ENCODE measurements at regions not wholly inside any gene's neighbourhood (a gene's known extent, or its start where the extent isn't known, plus 50 kb on each side); places are given as distances from the start of the nearest gene placed in this dataset.

- DNase-seq (ENCODE audit: low spot score), result no peak
- in situ Hi-C loops (cut with HindIII; ENCODE audit: low sequenced_read_pairs), result no loop called here
Measured at GRCh38 chr3:31166249-31166885, 271.9 kb upstream of the GADL1 start.

- DNase-seq (ENCODE audit: low spot score), result no peak
- in situ Hi-C loops (cut with HindIII; ENCODE audit: low sequenced_read_pairs), result no loop called here
Measured at GRCh38 chr3:31167666-31168065, 273.2 kb upstream of the GADL1 start.

GRCh38 chr3:31170932-31171670, 276.6 kb upstream of the GADL1 start:
- in situ Hi-C loops (cut with HindIII; ENCODE audit: low sequenced_read_pairs), result no loop called here

GRCh38 chr3:31172336-31172735, 277.9 kb upstream of the GADL1 start:
- no peak for DNase-seq (ENCODE audit: low spot score)
- in situ Hi-C loops (cut with HindIII; ENCODE audit: low sequenced_read_pairs), result no loop called here

More at GRCh38 chr3:31170932-31171670, 276.6 kb upstream of the GADL1 start:
- no peak for DNase-seq (ENCODE audit: low spot score)

- in situ Hi-C loops (cut with HindIII; ENCODE audit: low sequenced_read_pairs), result no loop called here
- DNase-seq (ENCODE audit: low spot score), result no peak
Measured at GRCh38 chr3:31173118-31173718, 278.8 kb upstream of the GADL1 start.

GRCh38 chr3:31174079-31174478, 279.6 kb upstream of the GADL1 start:
- in situ Hi-C loops (cut with HindIII; ENCODE audit: low sequenced_read_pairs), result no loop called here
- DNase-seq (ENCODE audit: low spot score), result no peak

- no peak for DNase-seq (ENCODE audit: low spot score)
- in situ Hi-C loops (cut with HindIII; ENCODE audit: low sequenced_read_pairs), result no loop called here
Measured at GRCh38 chr3:31176045-31176444, 281.6 kb upstream of the GADL1 start.

GRCh38 chr3:31178467-31178866, 284.0 kb upstream of the GADL1 start:
- in situ Hi-C loops (cut with HindIII; ENCODE audit: low sequenced_read_pairs), result no loop called here
- no peak for DNase-seq (ENCODE audit: low spot score)

- in situ Hi-C loops (cut with HindIII; ENCODE audit: low sequenced_read_pairs), result no loop called here
Measured at GRCh38 chr3:31179768-31180167, 285.3 kb upstream of the GADL1 start.

GRCh38 chr3:31180274-31180673, 285.8 kb upstream of the GADL1 start:
- in situ Hi-C loops (cut with HindIII; ENCODE audit: low sequenced_read_pairs), result no loop called here
- no peak for DNase-seq (ENCODE audit: low spot score)

More at GRCh38 chr3:31179768-31180167, 285.3 kb upstream of the GADL1 start:
- DNase-seq (ENCODE audit: low spot score), result no peak

- no peak for DNase-seq (ENCODE audit: low spot score)
- in situ Hi-C loops (cut with HindIII; ENCODE audit: low sequenced_read_pairs), result no loop called here
Measured at GRCh38 chr3:31181661-31182060, 287.2 kb upstream of the GADL1 start.

GRCh38 chr3:31182661-31183060, 288.2 kb upstream of the GADL1 start:
- in situ Hi-C loops (cut with HindIII; ENCODE audit: low sequenced_read_pairs), result no loop called here
- DNase-seq (ENCODE audit: low spot score), result no peak

GRCh38 chr3:31184261-31185061, 290.0 kb upstream of the GADL1 start:
- no peak for DNase-seq (ENCODE audit: low spot score)
- in situ Hi-C loops (cut with HindIII; ENCODE audit: low sequenced_read_pairs), result no loop called here

GRCh38 chr3:31185062-31185357, 290.5 kb upstream of the GADL1 start:
- in situ Hi-C loops (cut with HindIII; ENCODE audit: low sequenced_read_pairs), result no loop called here
- no peak for DNase-seq (ENCODE audit: low spot score)

- in situ Hi-C loops (cut with HindIII; ENCODE audit: low sequenced_read_pairs), result no loop called here
- DNase-seq (ENCODE audit: low spot score), result no peak
Measured at GRCh38 chr3:31186041-31186440, 291.6 kb upstream of the GADL1 start.

GRCh38 chr3:31187380-31187779, 292.9 kb upstream of the GADL1 start:
- in situ Hi-C loops (cut with HindIII; ENCODE audit: low sequenced_read_pairs), result no loop called here
- no peak for DNase-seq (ENCODE audit: low spot score)

- in situ Hi-C loops (cut with HindIII; ENCODE audit: low sequenced_read_pairs), result no loop called here
- DNase-seq (ENCODE audit: low spot score), result no peak
Measured at GRCh38 chr3:31188112-31188511, 293.7 kb upstream of the GADL1 start.

- in situ Hi-C loops (cut with HindIII; ENCODE audit: low sequenced_read_pairs), result no loop called here
Measured at GRCh38 chr3:31189330-31189729, 294.9 kb upstream of the GADL1 start.

GRCh38 chr3:31189971-31190370, 295.5 kb upstream of the GADL1 start:
- in situ Hi-C loops (cut with HindIII; ENCODE audit: low sequenced_read_pairs), result no loop called here
- DNase-seq (ENCODE audit: low spot score), result no peak

More at GRCh38 chr3:31189330-31189729, 294.9 kb upstream of the GADL1 start:
- DNase-seq (ENCODE audit: low spot score), result no peak

- in situ Hi-C loops (cut with HindIII; ENCODE audit: low sequenced_read_pairs), result no loop called here
- DNase-seq (ENCODE audit: low spot score), result no peak
Measured at GRCh38 chr3:31191354-31191753, 296.9 kb upstream of the GADL1 start.

Measured in G401 (cell line).